ENCODE measurements at regions not wholly inside any gene's neighbourhood (a gene's known extent, or its start where the extent isn't known, plus 50 kb on each side); places are given as distances from the start of the nearest gene placed in this dataset.
"Not testable (repeated sequence)": the region's sequence is repeated elsewhere in the genome, so short reads cannot be mapped to it uniquely, and the experiment has no call there.

- DNase-seq (ENCODE audit: low read depth in 2 of 2): no peak
These were observed 348.8 kb downstream of the METTL4 start for GRCh38 chr18:2222270-2223185.

GRCh38 chr18:2223449-2223848 is 347.9 kb downstream of the METTL4 start:
- DNase-seq (ENCODE audit: low read depth in 2 of 2): no peak

- no peak for DNase-seq (ENCODE audit: low read depth in 2 of 2)
These were observed 347.5 kb downstream of the METTL4 start for GRCh38 chr18:2223849-2224248.

GRCh38 chr18:2236232-2236631 is 335.1 kb downstream of the METTL4 start:
- no peak for DNase-seq (ENCODE audit: low read depth in 2 of 2)

GRCh38 chr18:2237706-2238105 is 333.6 kb downstream of the METTL4 start:
- DNase-seq (ENCODE audit: low read depth in 2 of 2): no peak

- no peak for DNase-seq (ENCODE audit: low read depth in 2 of 2)
These were observed 331.0 kb downstream of the METTL4 start for GRCh38 chr18:2240311-2240705.

GRCh38 chr18:2244641-2245040 is 326.7 kb downstream of the METTL4 start:
- no peak for DNase-seq (ENCODE audit: low read depth in 2 of 2)

- not testable (repeated sequence) for DNase-seq (ENCODE audit: low read depth in 2 of 2)
These were observed 324.2 kb downstream of the METTL4 start for GRCh38 chr18:2247101-2247500.

GRCh38 chr18:2254977-2255376 is 316.3 kb downstream of the METTL4 start:
- DNase-seq (ENCODE audit: low read depth in 2 of 2): no peak

- no peak for DNase-seq (ENCODE audit: low read depth in 2 of 2)
These were observed 314.7 kb downstream of the METTL4 start for GRCh38 chr18:2256577-2256976.

- DNase-seq (ENCODE audit: low read depth in 2 of 2): no peak
These were observed 312.4 kb downstream of the METTL4 start for GRCh38 chr18:2258954-2259353.

- no peak for DNase-seq (ENCODE audit: low read depth in 2 of 2)
These were observed 307.9 kb downstream of the METTL4 start for GRCh38 chr18:2263303-2263890.

- DNase-seq (ENCODE audit: low read depth in 2 of 2): no peak
These were observed 296.7 kb downstream of the METTL4 start for GRCh38 chr18:2274613-2275012.

- DNase-seq (ENCODE audit: low read depth in 2 of 2): no peak
These were observed 290.2 kb downstream of the METTL4 start for GRCh38 chr18:2281086-2281485.

GRCh38 chr18:2281523-2282199 is 289.6 kb downstream of the METTL4 start:
- DNase-seq (ENCODE audit: low read depth in 2 of 2): no peak

GRCh38 chr18:2293109-2293839 is 278.0 kb downstream of the METTL4 start:
- peak in 1 of 2 experiments; percentile 0 for DNase-seq (ENCODE audit: low read depth in 2 of 2)

- no peak for DNase-seq (ENCODE audit: low read depth in 2 of 2)
These were observed 270.0 kb downstream of the METTL4 start for GRCh38 chr18:2301316-2301715.

GRCh38 chr18:2302012-2302411 is 269.3 kb downstream of the METTL4 start:
- DNase-seq (ENCODE audit: low read depth in 2 of 2): no peak

GRCh38 chr18:2302628-2303516 is 268.4 kb downstream of the METTL4 start:
- DNase-seq (ENCODE audit: low read depth in 2 of 2): no peak

- DNase-seq (ENCODE audit: low read depth in 2 of 2): no peak
These were observed 267.6 kb downstream of the METTL4 start for GRCh38 chr18:2303517-2304238.

All from stimulated activated CD4-positive, alpha-beta T cell treated with anti-CD3 and anti-CD28 coated beads, Interleukin-12 subunit alpha, Interleukin-12 subunit beta, amount 100 ng/mL, for 24 hours (primary cell).